ENCODE measurements at regions not wholly inside any gene's neighbourhood (a gene's known extent, or its start where the extent isn't known, plus 50 kb on each side); places are given as distances from the start of the nearest gene placed in this dataset.

- Mint-ChIP-seq H3K27ac (no peak overlapping the region), H3K9me3 (no peaks in the 10 kb centered on the region), H3K27me3 (ENCODE audit: insufficient read depth) (no peaks in the 10 kb centered on the region), H3K4me1 (ENCODE audit: low read depth) (no peaks in the 10 kb centered on the region), H3K4me3 (no peak overlapping the region), H3K36me3 (ENCODE audit: low read depth) (no peaks in the 10 kb centered on the region)
- intact Hi-C loops (cut with micrococcal nuclease) = loop anchor here (1.0 to 10.0 kb wide), 7 partner anchors 30 to 751 kb away; no protein-coding TSS in a partner anchor
- DNase-seq (ENCODE audit: low spot score) = no peak
Observed at GRCh38 chr2:42858140-42859005, 66.0 kb upstream of the HAAO start.

DNA sequence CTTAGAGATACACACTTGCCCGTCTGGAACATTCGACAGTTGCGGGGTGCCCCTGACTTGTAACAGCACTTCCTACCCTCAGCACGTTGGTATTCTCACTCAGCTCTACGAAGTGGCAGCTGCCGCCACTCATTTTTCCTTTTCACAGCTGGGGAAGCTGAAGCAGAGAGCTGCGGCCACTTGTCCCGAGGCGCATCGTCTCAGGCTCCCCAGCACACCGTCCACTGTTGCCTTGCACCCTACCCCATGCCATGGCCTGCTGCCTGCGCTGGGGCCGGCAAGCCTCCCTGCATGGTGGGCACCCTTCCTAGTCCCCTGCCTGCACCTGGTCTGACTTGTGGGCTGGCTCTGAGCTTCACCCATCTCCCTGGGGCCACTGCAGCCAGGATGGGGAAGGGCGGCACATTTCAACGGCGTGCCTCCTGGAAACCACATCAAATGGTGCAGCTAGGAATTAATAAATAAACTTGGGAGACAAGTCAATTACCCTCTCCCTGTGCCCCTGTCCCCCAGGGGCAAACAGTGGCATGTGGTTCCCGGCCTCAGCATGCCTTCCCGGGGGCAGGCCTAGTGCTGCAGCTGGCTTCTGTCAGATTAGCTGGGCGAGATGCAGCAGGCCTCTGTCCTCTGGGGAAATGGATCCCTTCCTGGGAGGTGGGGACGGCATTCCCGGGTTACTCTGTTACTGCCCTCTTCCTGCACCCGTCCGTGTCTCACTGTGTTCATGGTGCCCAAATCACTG, 64.7 kb upstream of the HAAO start:
- H3K9me3 Mint-ChIP-seq = no peaks in the 10 kb centered on the region
- no peaks in the 10 kb centered on the region for H3K27me3 Mint-ChIP-seq (ENCODE audit: insufficient read depth)
- no peak for DNase-seq (ENCODE audit: low spot score)
- no peak overlapping the region for H3K27ac Mint-ChIP-seq
- intact Hi-C loops (cut with micrococcal nuclease) = loop anchor here (10.0 kb wide), 1 partner anchor 68 kb away; no protein-coding TSS in a partner anchor
- H3K36me3 Mint-ChIP-seq (ENCODE audit: low read depth) = no peaks in the 10 kb centered on the region
- no peaks in the 10 kb centered on the region for H3K4me1 Mint-ChIP-seq (ENCODE audit: low read depth)
- no peak overlapping the region for H3K4me3 Mint-ChIP-seq

DNA sequence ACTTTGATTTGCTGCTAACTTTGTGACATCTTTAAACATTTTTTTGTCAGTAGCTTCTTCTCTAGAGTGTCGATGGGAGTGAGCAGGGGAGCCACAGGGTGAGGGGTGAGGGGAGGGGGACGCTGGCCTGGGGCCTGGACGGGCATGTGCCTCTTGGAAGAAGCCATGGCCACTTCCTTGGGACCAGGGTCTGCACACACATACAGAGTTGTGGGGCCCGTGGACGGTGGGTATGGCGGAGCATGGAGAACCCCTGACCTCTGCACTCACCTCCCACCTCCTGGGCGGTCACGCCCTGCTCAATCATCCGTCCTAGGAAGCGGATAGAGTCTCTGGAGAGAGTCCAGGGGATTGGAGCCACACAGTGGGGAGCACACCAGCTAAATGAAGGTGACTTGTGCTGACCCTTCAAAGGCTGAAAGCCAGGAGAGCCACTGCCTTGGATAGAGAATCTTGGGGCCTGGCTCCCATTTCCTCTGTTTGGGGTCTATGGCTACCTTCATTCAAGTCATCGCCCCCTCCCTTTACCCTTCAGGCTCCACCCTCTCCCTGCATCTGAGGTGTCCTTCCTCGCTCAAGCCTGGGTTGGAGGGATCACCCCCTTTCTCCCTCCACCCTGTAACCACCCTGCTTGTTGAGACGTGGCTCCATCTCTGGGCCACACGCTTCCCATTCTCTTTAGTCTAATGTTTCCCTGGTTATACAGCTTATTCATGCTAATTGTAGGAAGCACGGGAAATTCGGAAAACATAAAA, 63.9 kb upstream of the HAAO start:
- Mint-ChIP-seq H3K27me3 (ENCODE audit: insufficient read depth) (no peaks in the 10 kb centered on the region), H3K9me3 (no peaks in the 10 kb centered on the region), H3K4me1 (ENCODE audit: low read depth) (no peaks in the 10 kb centered on the region), H3K4me3 (no peak overlapping the region), H3K27ac (no peak overlapping the region), H3K36me3 (ENCODE audit: low read depth) (no peaks in the 10 kb centered on the region)
- intact Hi-C loops (cut with micrococcal nuclease) = loop anchor here (10.0 kb wide), 1 partner anchor 69 kb away; no protein-coding TSS in a partner anchor
- DNase-seq (ENCODE audit: low spot score) = no peak

- no peak for DNase-seq (ENCODE audit: low spot score)
- no peaks in the 10 kb centered on the region for H3K4me1 Mint-ChIP-seq (ENCODE audit: low read depth)
- intact Hi-C loops (cut with micrococcal nuclease) = loop anchor here (10.0 kb wide), 1 partner anchor 69 kb away; no protein-coding TSS in a partner anchor
- no peak overlapping the region for H3K27ac Mint-ChIP-seq
- no peak overlapping the region for H3K4me3 Mint-ChIP-seq
- H3K9me3 Mint-ChIP-seq = no peaks in the 10 kb centered on the region
- H3K27me3 Mint-ChIP-seq (ENCODE audit: insufficient read depth) = no peaks in the 10 kb centered on the region
- H3K36me3 Mint-ChIP-seq (ENCODE audit: low read depth) = no peaks in the 10 kb centered on the region
Observed at GRCh38 chr2:42855221-42855970, 63.0 kb upstream of the HAAO start.

DNA sequence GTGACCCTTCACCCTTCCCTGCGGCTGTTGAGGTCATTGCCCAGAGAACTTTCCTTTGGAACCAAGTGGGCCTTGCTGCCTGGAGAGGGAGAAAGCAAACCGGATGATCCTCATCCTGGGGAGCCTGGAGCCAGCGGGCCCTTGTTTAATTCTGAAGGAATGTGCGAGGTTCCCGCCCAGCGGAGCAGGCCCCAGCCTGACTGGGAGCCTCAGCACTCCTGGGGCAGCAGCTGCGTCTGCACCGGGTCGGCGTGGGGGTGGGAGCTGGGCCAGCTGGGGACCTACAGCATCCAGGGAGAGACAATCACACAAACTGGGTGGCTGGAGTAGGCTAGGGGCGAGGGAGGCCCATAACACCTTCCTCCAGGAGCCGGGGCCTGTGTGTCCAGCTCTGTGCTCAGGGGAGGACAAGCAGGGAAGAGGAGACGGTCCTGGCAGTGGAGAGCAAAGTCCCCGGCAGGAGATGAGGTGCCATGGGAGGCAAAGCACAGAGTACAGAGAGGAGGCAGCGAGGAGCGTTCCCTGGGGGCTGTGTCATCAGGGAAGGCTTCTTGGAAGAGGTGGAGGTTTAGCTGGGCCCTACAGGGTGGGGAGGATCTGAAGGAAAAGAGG, 61.9 kb upstream of the HAAO start:
- Mint-ChIP-seq H3K27me3 (ENCODE audit: insufficient read depth) (no peaks in the 10 kb centered on the region), H3K27ac (no peak overlapping the region), H3K4me1 (ENCODE audit: low read depth) (no peaks in the 10 kb centered on the region), H3K4me3 (no peak overlapping the region), H3K9me3 (no peaks in the 10 kb centered on the region), H3K36me3 (ENCODE audit: low read depth) (no peaks in the 10 kb centered on the region)
- DNase-seq (ENCODE audit: low spot score) = no peak
- intact Hi-C loops (cut with micrococcal nuclease) = loop anchor here (10.0 kb wide), 1 partner anchor 70 kb away; no protein-coding TSS in a partner anchor

GRCh38 chr2:42853549-42854206, 61.3 kb upstream of the HAAO start:
- no peak for DNase-seq (ENCODE audit: low spot score)
- Mint-ChIP-seq H3K27ac (no peak overlapping the region), H3K36me3 (ENCODE audit: low read depth) (no peaks in the 10 kb centered on the region), H3K4me1 (ENCODE audit: low read depth) (no peaks in the 10 kb centered on the region), H3K9me3 (no peaks in the 10 kb centered on the region), H3K4me3 (no peak overlapping the region), H3K27me3 (ENCODE audit: insufficient read depth) (peaks cover 2% of the 10 kb centered on the region)
- intact Hi-C loops (cut with micrococcal nuclease) = loop anchor here (10.0 kb wide), 1 partner anchor 71 kb away; no protein-coding TSS in a partner anchor

GRCh38 chr2:42852798-42853197, 60.4 kb upstream of the HAAO start:
- H3K4me3 Mint-ChIP-seq = no peak overlapping the region
- H3K9me3 Mint-ChIP-seq = no peaks in the 10 kb centered on the region
- no peak overlapping the region for H3K27ac Mint-ChIP-seq
- no peaks in the 10 kb centered on the region for H3K36me3 Mint-ChIP-seq (ENCODE audit: low read depth)
- no peaks in the 10 kb centered on the region for H3K4me1 Mint-ChIP-seq (ENCODE audit: low read depth)
- no peak for DNase-seq (ENCODE audit: low spot score)
- peaks cover 2% of the 10 kb centered on the region for H3K27me3 Mint-ChIP-seq (ENCODE audit: insufficient read depth)
- intact Hi-C loops (cut with micrococcal nuclease) = loop anchor here (10.0 kb wide), 1 partner anchor 72 kb away; no protein-coding TSS in a partner anchor

- no peak overlapping the region for H3K27ac Mint-ChIP-seq
- H3K27me3 Mint-ChIP-seq (ENCODE audit: insufficient read depth) = peaks cover 2% of the 10 kb centered on the region
- H3K9me3 Mint-ChIP-seq = no peaks in the 10 kb centered on the region
- H3K4me1 Mint-ChIP-seq (ENCODE audit: low read depth) = no peaks in the 10 kb centered on the region
- no peak overlapping the region for H3K4me3 Mint-ChIP-seq
- intact Hi-C loops (cut with micrococcal nuclease) = loop anchor here (10.0 kb wide), 1 partner anchor 73 kb away; no protein-coding TSS in a partner anchor
- no peak for DNase-seq (ENCODE audit: low spot score)
- no peaks in the 10 kb centered on the region for H3K36me3 Mint-ChIP-seq (ENCODE audit: low read depth)
Observed at GRCh38 chr2:42851740-42852250, 59.4 kb upstream of the HAAO start.

- Mint-ChIP-seq H3K27me3 (ENCODE audit: insufficient read depth) (peaks cover 4% of the 10 kb centered on the region), H3K4me3 (no peak overlapping the region), H3K9me3 (no peaks in the 10 kb centered on the region), H3K27ac (no peak overlapping the region), H3K4me1 (ENCODE audit: low read depth) (no peaks in the 10 kb centered on the region), H3K36me3 (ENCODE audit: low read depth) (no peaks in the 10 kb centered on the region)
- DNase-seq (ENCODE audit: low spot score) = no peak
- intact Hi-C loops (cut with micrococcal nuclease) = loop anchor here (10.0 kb wide), 1 partner anchor 74 kb away; no protein-coding TSS in a partner anchor
Observed at GRCh38 chr2:42851186-42851585, 58.8 kb upstream of the HAAO start.

GRCh38 chr2:42850016-42850805, 57.8 kb upstream of the HAAO start:
- no peak overlapping the region for H3K27ac Mint-ChIP-seq
- peaks cover 8% of the 10 kb centered on the region for H3K27me3 Mint-ChIP-seq (ENCODE audit: insufficient read depth)
- no peak overlapping the region for H3K4me3 Mint-ChIP-seq
- intact Hi-C loops (cut with micrococcal nuclease) = loop anchor here (10.0 kb wide), 1 partner anchor 75 kb away; no protein-coding TSS in a partner anchor
- H3K9me3 Mint-ChIP-seq = no peaks in the 10 kb centered on the region
- H3K36me3 Mint-ChIP-seq (ENCODE audit: low read depth) = no peaks in the 10 kb centered on the region
- no peak for DNase-seq (ENCODE audit: low spot score)
- no peaks in the 10 kb centered on the region for H3K4me1 Mint-ChIP-seq (ENCODE audit: low read depth)
